ENCODE measurements at regions not wholly inside any gene's neighbourhood (a gene's known extent, or its start where the extent isn't known, plus 50 kb on each side); places are given as distances from the start of the nearest gene placed in this dataset.

- no peak for TF ChIP-seq RCOR1 (IDR thresholded peaks at IDR 0.05; ENCODE audit: borderline replicate concordance in 1 of 2, low read depth in 2 of 2, low read length in 2 of 2)
- TF ChIP-seq E2F1 (CRISPR knock-in tag; IDR thresholded peaks at IDR 0.05): no peak
- no peak for TF ChIP-seq PKNOX1 (IDR thresholded peaks at IDR 0.05)
- no peak for TF ChIP-seq CTCF (IDR thresholded peaks at IDR 0.05 in 2 of 3, conservative IDR thresholded peaks at IDR 0.05 in 1 of 3; ENCODE audit: insufficient read depth in 2 of 3, low read depth in 1 of 3, low read length in 3 of 3)
- TF ChIP-seq ZKSCAN3 (CRISPR knock-in tag; IDR thresholded peaks at IDR 0.05): no peak
- no peak for TF ChIP-seq SRF (CRISPR knock-in tag; IDR thresholded peaks at IDR 0.05)
- TF ChIP-seq ADNP (tag; IDR thresholded peaks at IDR 0.05): no peak
- no peak for TF ChIP-seq ZNF584 (CRISPR knock-in tag; IDR thresholded peaks at IDR 0.05; ENCODE audit: low read depth)
Measured at GRCh38 chr4:85381968-85382367, 93.0 kb upstream of the ARHGAP24 start.

All from K562 (cell line).